ENCODE measurements at regions not wholly inside any gene's neighbourhood (a gene's known extent, or its start where the extent isn't known, plus 50 kb on each side); places are given as distances from the start of the nearest gene placed in this dataset.

- TF ChIP-seq CTCF (IDR thresholded peaks at IDR 0.05 in 2 of 3, conservative IDR thresholded peaks at IDR 0.05 in 1 of 3; ENCODE audit: control insufficient read depth in 2 of 3, extremely low read depth in 1 of 3, insufficient read depth in 1 of 3, low read depth in 3 of 3, low read length in 3 of 3) = no peak
- TF ChIP-seq SIN3A (IDR thresholded peaks at IDR 0.05; ENCODE audit: low read depth, low read length) = no peak
- no peak for TF ChIP-seq RBBP5 (conservative IDR thresholded peaks at IDR 0.05)
- TF ChIP-seq GATAD2B (conservative IDR thresholded peaks at IDR 0.05; ENCODE audit: low read depth) = no peak
- TF ChIP-seq ZZZ3 (IDR thresholded peaks at IDR 0.05; ENCODE audit: control insufficient read depth, insufficient read length, low read depth) = no peak
- no peak for TF ChIP-seq RAD51 (IDR thresholded peaks at IDR 0.05)
Measured at GRCh38 chr22:44640618-44641155, 61.3 kb upstream of the PRR5 start.
